Adrenal gland (tissue), 5 donors: ENCODE measurements at regions not wholly inside any gene's neighbourhood (a gene's known extent, or its start where the extent isn't known, plus 50 kb on each side); places are given as distances from the start of the nearest gene placed in this dataset.

Source experiments
- CTCF ChIP-seq, 6 experiments: fragments of 450-650 bp in 4 of 6; fragments of 200-600 bp in 2 of 6; sonication (generic) in 1 of 6; IDR thresholded peaks; 1 replicate in 5 of 6; 2 replicates in 1 of 6; pipeline versions ENCODE4 v1.5.1 to v1.8.0; 2016 to 2021; ENCODE audit warnings: antibody characterized with exemption in 6 of 6, mild to moderate bottlenecking in 2 of 6, moderate library complexity in 1 of 6
- POLR2A ChIP-seq, 2 donors: fragments of 450-650 bp; IDR thresholded peaks; one replicate each; pipeline ENCODE4 v1.6.1; 2017; ENCODE audit warnings: antibody characterized with exemption in 2 of 2, mild to moderate bottlenecking in 2 of 2, moderate library complexity in 1 of 2
- donor health status: DM: no; HTN: no; CAD: no.

- TF ChIP-seq CTCF (IDR thresholded peaks at IDR 0.05): no peak
- TF ChIP-seq POLR2A (IDR thresholded peaks at IDR 0.05): no peak
These were observed 169.3 kb upstream of the BET1 start for GRCh38 chr7:94173436-94173835.
